Keratinocyte (primary cell): ENCODE measurements at regions not wholly inside any gene's neighbourhood (a gene's known extent, or its start where the extent isn't known, plus 50 kb on each side); places are given as distances from the start of the nearest gene placed in this dataset.
"Not testable (repeated sequence)": the region's sequence is repeated elsewhere in the genome, so short reads cannot be mapped to it uniquely, and the experiment has no call there.

Experiments
- DNase-seq: peaks from one replicate; pipeline ENCODE4 v3.0.0-alpha.2; 2011; ENCODE audit warnings: low read depth, missing footprints, low spot score
- FAIRE-seq: peaks from 2 replicates; lab custom pipeline; 2011; peaks lifted over from hg19 to GRCh38; lab: Jason Lieb, UNC
- H2AFZ ChIP-seq: 2 replicates; pipeline ENCODE4 v1.6.0; 2012; ENCODE audit warnings: low read length, control low read depth, inconsistent platforms; ENCODE audit not compliant: control insufficient read depth
- H3K27ac ChIP-seq: 2 replicates; pipeline ENCODE4 v1.5.1; 2011; ENCODE audit warnings: low read length; ENCODE audit not compliant: control insufficient read depth, insufficient read depth
- H3K27me3 ChIP-seq: 3 replicates; pipeline ENCODE4 v1.6.0; 2011; ENCODE audit warnings: low read length; ENCODE audit not compliant: control insufficient read depth, insufficient read depth; ENCODE audit errors: extremely low read depth
- H3K36me3 ChIP-seq, 2 experiments: 2 replicates in 1 of 2; 3 replicates in 1 of 2; pipeline ENCODE4 v1.5.1; 2011; ENCODE audit warnings: low read length in 2 of 2, mild to moderate bottlenecking in 1 of 2; ENCODE audit not compliant: control insufficient read depth in 2 of 2, insufficient read depth in 2 of 2; ENCODE audit errors: extremely low read depth in 1 of 2
- H3K4me1 ChIP-seq: 3 replicates; pipeline ENCODE4 v1.5.1; 2011; ENCODE audit warnings: low read length; ENCODE audit not compliant: control insufficient read depth, insufficient read depth; ENCODE audit errors: extremely low read depth
- H3K4me2 ChIP-seq: 3 replicates; pipeline ENCODE4 v1.6.0; 2011; ENCODE audit warnings: low read depth, low read length; ENCODE audit not compliant: control insufficient read depth, insufficient read depth; ENCODE audit errors: extremely low read depth
- H3K4me3 ChIP-seq, 3 experiments: fragments of 200-600 bp in 1 of 3; sonication (generic) in 1 of 3; 2 replicates in 2 of 3; 3 replicates in 1 of 3; pipeline ENCODE4 v1.5.1; 2011 to 2016; ENCODE audit warnings: low read length in 3 of 3, mild to moderate bottlenecking in 3 of 3, control low read depth in 2 of 3, inconsistent platforms in 1 of 3, low read depth in 1 of 3, mixed read lengths in 1 of 3, mixed run types in 1 of 3, moderate library complexity in 1 of 3; ENCODE audit not compliant: control insufficient read depth in 2 of 3, insufficient read depth in 2 of 3; ENCODE audit errors: extremely low read depth in 1 of 3
- H3K79me2 ChIP-seq: 2 replicates; pipeline ENCODE4 v1.6.0; 2012; ENCODE audit warnings: low read length; ENCODE audit not compliant: control insufficient read depth, insufficient read depth
- H3K9ac ChIP-seq: 3 replicates; pipeline ENCODE4 v1.6.0; 2011; ENCODE audit warnings: low read length; ENCODE audit not compliant: control insufficient read depth, insufficient read depth; ENCODE audit errors: extremely low read depth
- H3K9me1 ChIP-seq: 3 replicates; pipeline ENCODE4 v1.6.0; 2011; ENCODE audit warnings: low read length; ENCODE audit not compliant: control insufficient read depth, insufficient read depth; ENCODE audit errors: extremely low read depth
- H3K9me3 ChIP-seq: 2 replicates; pipeline ENCODE4 v1.5.1; 2012; ENCODE audit warnings: low read depth, low read length; ENCODE audit not compliant: control insufficient read depth
- H4K20me1 ChIP-seq: 3 replicates; pipeline ENCODE4 v1.6.0; 2011; ENCODE audit warnings: low read length; ENCODE audit not compliant: control insufficient read depth, insufficient read depth; ENCODE audit errors: extremely low read depth
- CTCF ChIP-seq, 3 experiments: IDR thresholded peaks in 1 of 3; conservative IDR thresholded peaks in 1 of 3; optimal IDR thresholded peaks in 1 of 3; 2 replicates in 2 of 3; 3 replicates in 1 of 3; pipeline versions ENCODE3 to v1.5.1; 2011; ENCODE audit warnings: low read length in 3 of 3, mild to moderate bottlenecking in 3 of 3, moderate library complexity in 2 of 3, control low read depth in 1 of 3, inconsistent platforms in 1 of 3; ENCODE audit not compliant: insufficient read depth in 2 of 3; ENCODE audit errors: extremely low read depth in 1 of 3
- EZH2 ChIP-seq: IDR thresholded peaks from one replicate; pipeline ENCODE4 v1.6.1; 2012; ENCODE audit warnings: inconsistent platforms, mild to moderate bottlenecking, low read length, moderate library complexity
- dilution Hi-C: fragments of 300-500 bp; cut with MboI; formaldehyde crosslinking; loops from one replicate; pipeline ENCODE4 v1.7.0; 2020; ENCODE audit warnings: low sequenced_read_pairs; ENCODE audit not compliant: extremely low pct_ligation_motif_present

DNA sequence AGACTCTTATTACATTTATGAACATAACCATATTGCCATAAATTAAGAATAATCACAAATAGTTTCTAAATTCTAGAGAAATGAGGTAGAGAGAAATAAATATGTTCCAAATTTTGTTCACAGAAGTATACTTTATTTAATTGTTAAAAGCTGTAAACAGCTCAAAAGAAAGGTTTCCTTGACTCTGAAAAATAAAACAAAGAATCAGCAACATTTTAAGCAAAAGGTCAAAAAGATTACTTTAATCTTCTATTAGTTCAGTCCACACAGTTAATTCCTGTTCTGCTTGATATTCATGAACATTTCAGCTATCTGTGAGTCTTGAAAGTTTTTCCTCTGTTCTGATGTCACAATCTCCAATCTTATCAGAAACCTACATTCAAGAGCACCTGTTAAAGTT lies 197.9 kb downstream of the GJA1 start:
- TF ChIP-seq EZH2 (no peak), CTCF (optimal IDR thresholded peaks at IDR 0.05 in 1 of 3, IDR thresholded peaks at IDR 0.05 in 1 of 3, conservative IDR thresholded peaks at IDR 0.05 in 1 of 3; ENCODE audit: extremely low read depth in 1 of 3, insufficient read depth in 2 of 3, low read length in 3 of 3) (no peak)
- no peaks in the 10 kb centered on the region for H3K9me1 ChIP-seq
- dilution Hi-C loops, result no loop called here
- no peaks in the 10 kb centered on the region for H3K9me3 ChIP-seq
- no peak overlapping the region for H2AFZ ChIP-seq
- no peaks in the 10 kb centered on the region for H4K20me1 ChIP-seq
- H3K27me3 ChIP-seq, result no peaks in the 10 kb centered on the region
- no peaks in the 10 kb centered on the region for H3K79me2 ChIP-seq
- H3K4me1 ChIP-seq, result peaks cover 5% of the 10 kb centered on the region
- H3K36me3 ChIP-seq, result no peaks in the 10 kb centered on the region
- no peak for DNase-seq
- no peak overlapping the region for H3K4me2 ChIP-seq
- H3K27ac ChIP-seq, result no peak overlapping the region
- H3K4me3 ChIP-seq, result no peak overlapping the region
- no peak overlapping the region for H3K9ac ChIP-seq
- no peak for FAIRE-seq

DNA sequence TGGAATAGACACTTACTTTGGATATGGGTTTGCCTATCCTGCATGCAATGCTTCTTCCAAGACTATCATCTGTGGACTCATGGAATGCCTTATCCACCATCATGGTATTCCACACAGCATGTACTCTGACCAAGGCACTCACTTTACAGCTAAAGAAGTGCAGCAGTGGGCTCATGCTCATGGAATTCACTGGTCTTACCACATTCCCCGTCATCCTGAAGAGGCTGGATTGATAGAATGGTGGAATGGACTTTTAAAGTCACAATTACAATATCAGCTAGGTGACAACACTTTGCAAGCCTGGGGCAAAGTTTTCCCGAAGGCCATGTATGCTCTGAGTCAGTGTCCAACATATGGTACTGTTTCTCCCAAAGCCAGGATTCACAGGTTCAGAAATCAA lies 199.1 kb downstream of the GJA1 start:
- H3K9me3 ChIP-seq, FAIRE-seq, H3K4me1 ChIP-seq, H3K79me2 ChIP-seq, H3K27ac ChIP-seq, H2AFZ ChIP-seq, dilution Hi-C loops, H4K20me1 ChIP-seq, H3K9ac ChIP-seq, DNase-seq, H3K4me2 ChIP-seq, H3K27me3 ChIP-seq, H3K4me3 ChIP-seq, H3K36me3 ChIP-seq, H3K9me1 ChIP-seq: not testable (repeated sequence)

DNA sequence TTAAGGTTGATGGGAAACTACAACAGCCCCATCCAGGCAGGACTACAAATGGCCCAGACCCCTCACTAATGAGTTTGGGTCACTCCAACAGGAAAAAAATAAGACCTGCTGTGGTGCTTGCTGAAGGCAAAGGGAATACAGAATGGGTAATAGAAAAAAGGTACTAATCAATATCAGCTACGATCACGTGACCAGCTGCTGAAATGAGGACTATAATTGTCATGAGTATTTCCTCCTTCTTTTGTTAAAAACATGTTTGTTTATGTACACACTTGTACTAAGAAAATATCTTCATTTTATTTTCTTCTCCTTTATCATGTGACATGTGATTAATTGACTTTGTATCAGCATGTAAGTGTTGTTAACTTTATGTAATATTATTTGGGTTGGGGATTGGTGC lies 199.9 kb downstream of the GJA1 start:
- Histone ChIP-seq H3K79me2 (no peaks in the 10 kb centered on the region), H3K4me3 (no peak overlapping the region), H3K4me1 (peaks cover 5% of the 10 kb centered on the region), H3K9me1 (no peaks in the 10 kb centered on the region), H3K4me2 (no peak overlapping the region), H4K20me1 (no peaks in the 10 kb centered on the region), H2AFZ (no peak overlapping the region), H3K36me3 (no peaks in the 10 kb centered on the region), H3K27ac (no peak overlapping the region), H3K9ac (no peak overlapping the region), H3K9me3 (no peaks in the 10 kb centered on the region), H3K27me3 (no peaks in the 10 kb centered on the region)
- TF ChIP-seq EZH2 (no peak), CTCF (optimal IDR thresholded peaks at IDR 0.05 in 1 of 3, IDR thresholded peaks at IDR 0.05 in 1 of 3, conservative IDR thresholded peaks at IDR 0.05 in 1 of 3; ENCODE audit: extremely low read depth in 1 of 3, insufficient read depth in 2 of 3, low read length in 3 of 3) (no peak)
- FAIRE-seq (no peak), DNase-seq (no peak)
- dilution Hi-C loops, result no loop called here

DNA sequence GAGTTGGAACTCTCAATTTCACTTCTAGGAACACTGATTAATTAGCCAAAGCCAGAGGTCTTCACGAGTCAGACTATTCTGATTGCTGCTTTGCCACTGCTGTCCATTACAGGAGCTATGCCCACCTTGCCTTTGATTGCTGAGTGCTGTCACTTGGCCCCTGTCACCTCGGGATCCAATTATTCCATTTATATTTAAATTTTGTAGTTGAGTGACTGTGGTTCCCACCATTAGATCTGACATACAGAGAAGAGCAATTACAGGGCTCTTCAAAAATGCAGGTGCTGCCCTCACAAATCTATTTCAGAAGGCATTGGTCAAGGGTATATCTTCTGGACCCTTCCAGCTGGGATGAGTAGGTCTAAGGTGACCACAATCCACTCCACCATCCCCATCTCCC lies 200.8 kb downstream of the GJA1 start:
- not testable (repeated sequence) for H3K36me3 ChIP-seq, H3K4me3 ChIP-seq, H3K79me2 ChIP-seq

More for the DNA sequence above, 200.8 kb downstream of the GJA1 start:
- H3K27me3 ChIP-seq, H3K4me1 ChIP-seq, H3K4me2 ChIP-seq, H3K9me1 ChIP-seq, H3K9me3 ChIP-seq, H2AFZ ChIP-seq, FAIRE-seq, H3K9ac ChIP-seq, H4K20me1 ChIP-seq, DNase-seq, dilution Hi-C loops, H3K27ac ChIP-seq: not testable (repeated sequence)
